ENCODE measurements at regions not wholly inside any gene's neighbourhood (a gene's known extent, or its start where the extent isn't known, plus 50 kb on each side); places are given as distances from the start of the nearest gene placed in this dataset.
"Not testable (repeated sequence)": the region's sequence is repeated elsewhere in the genome, so short reads cannot be mapped to it uniquely, and the experiment has no call there.

DNA sequence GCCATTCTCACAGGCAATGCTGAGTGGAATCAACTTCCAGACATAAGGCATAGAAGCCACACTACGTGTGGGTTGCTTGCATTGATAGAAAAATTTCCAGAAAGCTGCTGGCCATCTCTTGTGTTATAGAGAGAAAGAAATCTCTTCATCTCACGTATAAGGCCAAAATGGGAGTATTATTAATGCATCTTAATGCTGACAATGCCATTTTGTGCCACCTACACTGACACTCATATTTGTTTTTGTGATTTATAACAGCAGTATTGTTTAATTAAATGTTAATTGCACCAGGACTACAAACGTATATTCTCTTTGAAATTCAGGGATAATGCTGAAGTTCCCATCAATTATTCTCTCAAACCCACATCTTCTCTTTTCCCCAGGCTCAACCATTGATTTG, 56.1 kb upstream of the TMEM132D start:
- DNase-seq = no peak

GRCh38 chr12:129961091-129961490, 57.3 kb upstream of the TMEM132D start:
- no peak for DNase-seq

GRCh38 chr12:129961856-129962255, 58.0 kb upstream of the TMEM132D start:
- DNase-seq = no peak

- DNase-seq = no peak
Measured at GRCh38 chr12:129964300-129964699, 60.5 kb upstream of the TMEM132D start.

DNA sequence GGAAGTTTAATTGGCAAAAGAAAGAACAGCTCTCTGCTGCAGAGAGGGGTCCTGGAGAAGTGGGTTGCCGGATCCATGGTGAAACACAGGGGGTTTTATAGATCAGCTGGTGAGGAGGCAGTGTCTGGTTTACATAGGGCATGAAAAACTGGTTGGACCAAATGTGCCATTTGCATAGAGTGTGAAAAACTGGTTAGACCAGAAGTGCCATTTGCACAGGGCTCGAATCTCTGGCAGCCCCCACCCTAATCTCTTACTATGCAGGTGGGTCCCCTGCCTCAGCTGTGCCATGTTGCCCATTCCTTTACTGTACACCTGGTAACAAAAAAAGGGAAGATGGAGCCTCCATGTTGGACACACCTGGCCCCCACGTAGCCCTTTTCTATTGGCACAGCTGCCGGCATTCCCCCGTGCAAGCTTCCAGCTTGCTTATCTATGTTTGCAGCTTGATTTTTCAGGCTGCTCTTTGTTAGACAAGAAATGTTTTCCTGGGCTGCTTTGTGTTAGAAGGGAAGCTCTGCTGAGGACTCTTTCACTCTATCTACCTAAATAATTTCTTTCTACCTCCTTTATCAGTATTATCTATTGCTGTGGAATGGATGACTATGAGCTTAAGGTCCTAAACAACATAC, 61.1 kb upstream of the TMEM132D start:
- DNase-seq = no peak

DNA sequence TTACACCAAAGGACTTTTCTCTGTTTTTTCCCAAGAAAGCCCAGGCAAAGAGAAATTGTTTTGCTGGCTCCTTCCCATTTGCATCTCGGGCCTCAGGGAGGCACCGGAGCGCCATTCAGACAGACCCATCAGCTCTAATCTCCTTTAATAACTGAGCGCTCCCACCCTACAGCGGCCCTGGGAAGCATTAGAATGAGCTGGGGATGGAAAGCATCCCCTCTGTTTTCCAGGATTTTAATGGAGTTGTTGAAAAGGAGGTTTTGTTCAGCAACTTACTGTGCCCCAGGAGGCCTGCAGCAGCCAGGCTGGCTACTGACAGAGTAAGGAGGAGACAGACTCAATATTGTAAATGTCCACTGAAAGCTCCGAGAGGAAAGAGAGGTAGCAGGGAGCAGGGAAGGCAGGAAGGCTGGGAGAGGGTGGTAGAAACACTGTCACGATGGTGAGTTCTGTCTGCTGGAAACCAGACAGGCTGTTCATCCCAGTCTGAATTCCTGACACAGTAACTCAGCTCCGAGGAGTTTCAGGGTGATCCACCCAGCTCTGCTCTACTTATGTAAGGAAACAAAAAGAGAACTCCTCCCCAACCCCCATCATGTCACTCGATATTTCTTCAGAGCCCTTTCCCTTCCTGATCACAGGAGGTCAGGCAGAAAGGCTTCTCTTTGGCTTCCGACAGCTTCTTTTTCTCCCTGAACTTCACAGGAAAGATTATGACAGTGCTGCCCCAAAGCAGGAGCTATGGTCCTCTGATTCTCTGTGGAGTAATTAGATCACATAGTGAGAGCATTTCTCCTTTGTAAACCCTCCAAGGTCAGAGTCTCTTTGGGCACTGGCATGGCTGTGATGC, 62.5 kb upstream of the TMEM132D start:
- peak; percentile 77 for DNase-seq

- DNase-seq = no peak
Measured at GRCh38 chr12:129971721-129972120, 67.9 kb upstream of the TMEM132D start.

DNA sequence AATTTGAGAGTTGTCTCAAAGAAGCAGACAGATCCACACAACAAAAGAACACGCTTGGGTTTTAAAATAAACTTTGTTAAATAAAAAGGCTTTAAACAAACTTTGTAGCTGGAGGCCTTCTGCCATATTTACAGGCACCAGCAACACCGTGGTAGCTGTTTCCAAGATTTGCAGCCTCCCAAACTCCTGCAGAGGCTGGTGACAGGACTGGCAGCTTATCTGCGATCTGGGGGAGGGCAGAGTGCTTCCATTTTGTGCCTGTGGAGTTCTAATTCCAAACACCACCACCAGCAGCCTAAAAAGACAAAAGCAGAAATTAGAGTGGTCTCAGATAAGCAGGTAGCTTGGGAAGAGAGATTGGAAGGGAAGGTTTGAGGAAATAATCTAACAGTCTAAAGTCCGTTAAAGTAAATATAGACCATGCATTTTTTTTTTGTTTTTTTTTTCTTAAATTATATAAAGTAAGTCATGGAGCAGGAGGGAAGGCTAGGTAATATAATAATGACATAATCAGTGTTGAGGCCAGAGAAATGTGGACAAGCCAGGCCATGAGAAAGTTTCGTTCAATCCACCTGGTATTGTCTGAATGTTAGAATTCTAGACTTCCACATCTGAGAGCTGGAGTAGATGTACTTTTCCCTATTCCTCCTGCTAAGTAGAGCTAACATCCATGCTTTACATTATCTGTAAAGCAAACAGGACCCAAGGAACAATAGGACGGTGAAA, 69.6 kb upstream of the TMEM132D start:
- DNase-seq = no peak

- no peak for DNase-seq
Measured at GRCh38 chr12:129984106-129984505, 80.3 kb upstream of the TMEM132D start.

GRCh38 chr12:129987841-129988240, 84.0 kb upstream of the TMEM132D start:
- DNase-seq = no peak

- no peak for DNase-seq
Measured at GRCh38 chr12:129994634-129995033, 90.8 kb upstream of the TMEM132D start.

- DNase-seq = no peak
Measured at GRCh38 chr12:129997239-129997638, 93.4 kb upstream of the TMEM132D start.

GRCh38 chr12:130004310-130004877, 100.6 kb upstream of the TMEM132D start:
- DNase-seq = not testable (repeated sequence)

GRCh38 chr12:130007771-130008170, 103.9 kb upstream of the TMEM132D start:
- no peak for DNase-seq

DNA sequence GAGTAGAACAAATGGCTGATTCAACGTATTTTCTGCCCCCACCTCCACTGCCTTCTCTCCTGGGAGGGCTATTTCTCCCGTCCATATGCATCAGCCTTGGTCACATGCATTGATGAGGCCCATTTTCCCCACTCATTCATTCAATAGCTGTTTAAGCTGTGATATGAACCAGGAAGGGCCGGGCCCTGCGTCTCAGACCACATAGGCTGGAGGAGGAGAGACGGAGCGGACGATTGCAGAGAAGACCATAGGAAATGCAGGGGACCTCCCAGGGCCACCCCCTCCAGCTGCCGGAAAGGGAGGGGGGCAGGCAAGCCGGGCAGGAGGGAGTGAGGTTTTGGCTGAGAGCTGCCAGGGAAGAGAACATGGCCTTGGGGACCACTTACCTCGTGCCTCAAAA, 104.4 kb upstream of the TMEM132D start:
- DNase-seq = no peak

GRCh38 chr12:130009961-130010360, 106.1 kb upstream of the TMEM132D start:
- DNase-seq = no peak

DNA sequence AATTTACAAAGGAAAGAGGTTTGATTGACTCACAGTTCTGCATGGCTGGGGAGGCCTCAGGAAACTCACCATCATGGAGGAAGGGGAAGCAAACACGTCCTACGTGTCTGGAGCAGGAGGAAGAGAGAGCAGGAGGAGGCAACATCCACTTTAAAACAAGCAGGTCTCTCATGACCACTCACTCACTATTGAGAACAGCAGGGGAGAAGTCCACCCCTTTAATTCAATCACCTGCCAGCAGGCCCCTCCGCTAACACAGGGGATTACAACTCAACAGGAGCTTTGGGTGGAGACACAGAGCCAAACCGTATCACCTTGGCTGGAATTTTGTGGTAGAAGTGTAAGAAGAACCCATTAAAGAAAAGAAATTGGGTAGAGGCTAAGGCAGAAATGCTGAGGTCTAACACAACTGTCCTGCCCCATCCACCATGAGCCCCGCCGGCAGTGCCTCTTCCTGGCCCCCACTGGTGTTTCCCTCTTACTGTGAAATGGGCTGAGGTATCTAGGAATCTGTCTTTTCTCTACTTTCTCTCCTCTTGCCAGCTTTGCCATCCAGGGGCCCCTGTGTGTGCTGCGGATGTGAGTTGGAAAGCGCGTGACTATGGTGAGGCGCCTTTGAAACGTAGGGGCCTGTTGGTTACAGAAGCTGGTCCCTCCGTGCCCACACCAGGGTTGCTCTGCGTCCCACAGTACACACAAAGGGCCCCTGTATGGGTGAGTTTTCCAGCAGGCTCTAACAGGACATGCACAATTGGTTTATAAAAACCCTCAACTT, 108.0 kb upstream of the TMEM132D start:
- DNase-seq = no peak

- peak; percentile 90 for DNase-seq
Measured at GRCh38 chr12:130013771-130014484, 110.1 kb upstream of the TMEM132D start.

DNA sequence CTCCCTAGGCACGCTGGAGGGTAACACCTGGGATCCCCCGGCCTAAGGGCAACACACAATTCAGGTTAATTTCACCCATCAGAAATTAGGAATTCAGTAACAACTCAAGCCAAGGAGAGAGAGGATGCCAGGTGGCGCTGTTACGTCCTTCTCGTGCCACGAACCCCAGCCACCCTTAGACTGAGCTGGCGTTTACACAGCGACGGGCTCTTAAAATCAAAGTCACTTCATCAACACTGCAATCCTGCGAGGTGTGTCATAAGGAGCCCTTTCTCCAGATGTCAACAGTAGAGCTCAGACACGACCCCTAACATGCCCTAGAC, 110.6 kb upstream of the TMEM132D start:
- DNase-seq = no peak

GRCh38 chr12:130016194-130016593, 112.4 kb upstream of the TMEM132D start:
- DNase-seq = no peak

DNA sequence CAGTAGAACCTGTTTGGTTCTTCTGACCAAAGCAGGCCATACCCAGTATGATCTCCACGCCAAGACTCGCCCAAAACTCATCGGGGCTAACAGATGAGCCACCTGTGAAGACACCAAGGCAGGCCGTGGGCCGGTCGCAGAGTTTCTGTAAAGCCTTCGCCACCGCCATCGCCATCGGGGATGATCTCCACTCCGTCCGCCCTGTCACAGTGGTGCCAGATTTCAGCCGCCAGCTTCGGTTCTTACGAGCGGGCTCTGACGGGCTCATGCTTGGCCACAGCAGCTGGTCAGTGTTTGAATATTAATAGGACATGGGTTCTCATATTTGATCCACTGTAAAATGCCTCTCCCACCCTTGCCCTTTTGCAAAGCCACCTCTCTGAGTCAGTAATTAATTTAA, 113.2 kb upstream of the TMEM132D start:
- DNase-seq = no peak

Measured in retina (tissue), 1 donor.